ENCODE measurements at regions not wholly inside any gene's neighbourhood (a gene's known extent, or its start where the extent isn't known, plus 50 kb on each side); places are given as distances from the start of the nearest gene placed in this dataset.

- Mint-ChIP-seq H3K27ac (no peak overlapping the region), H3K4me3 (ENCODE audit: low read depth) (no peak overlapping the region), H3K9me3 (ENCODE audit: low read depth) (no peaks in the 10 kb centered on the region)
Measured at GRCh38 chr4:81572402-81572801, 100.7 kb upstream of the RASGEF1B start.

DNA sequence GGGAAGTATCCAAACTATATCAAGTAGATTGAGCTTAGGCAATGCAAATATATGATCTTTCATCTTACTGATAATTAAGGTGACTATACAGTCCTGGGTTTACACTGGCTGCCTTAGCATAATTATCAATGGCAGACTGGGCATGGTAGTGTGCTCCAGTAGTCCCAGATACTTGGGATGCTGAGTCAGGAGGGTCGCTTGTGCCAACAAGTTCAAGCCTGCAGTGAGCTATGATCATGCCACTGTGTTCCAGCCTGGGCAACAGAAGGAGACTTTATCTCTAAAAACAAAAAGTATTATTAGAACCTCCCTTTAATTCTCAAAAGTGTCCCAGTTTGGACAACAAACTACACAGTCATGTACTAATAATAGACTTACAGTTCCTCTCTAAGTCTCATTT is 99.4 kb upstream of the RASGEF1B start:
- Mint-ChIP-seq H3K9me3 (ENCODE audit: low read depth) (no peaks in the 10 kb centered on the region), H3K27ac (no peak overlapping the region), H3K4me1 (ENCODE audit: low read depth) (peaks cover 3% of the 10 kb centered on the region), H3K4me3 (ENCODE audit: low read depth) (no peak overlapping the region), H3K36me3 (ENCODE audit: insufficient read depth) (no peaks in the 10 kb centered on the region), H3K27me3 (peaks cover 3% of the 10 kb centered on the region)
- DNase-seq (ENCODE audit: low spot score, unreplicated experiment), result no peak
- TF ChIP-seq, protein P1, sequence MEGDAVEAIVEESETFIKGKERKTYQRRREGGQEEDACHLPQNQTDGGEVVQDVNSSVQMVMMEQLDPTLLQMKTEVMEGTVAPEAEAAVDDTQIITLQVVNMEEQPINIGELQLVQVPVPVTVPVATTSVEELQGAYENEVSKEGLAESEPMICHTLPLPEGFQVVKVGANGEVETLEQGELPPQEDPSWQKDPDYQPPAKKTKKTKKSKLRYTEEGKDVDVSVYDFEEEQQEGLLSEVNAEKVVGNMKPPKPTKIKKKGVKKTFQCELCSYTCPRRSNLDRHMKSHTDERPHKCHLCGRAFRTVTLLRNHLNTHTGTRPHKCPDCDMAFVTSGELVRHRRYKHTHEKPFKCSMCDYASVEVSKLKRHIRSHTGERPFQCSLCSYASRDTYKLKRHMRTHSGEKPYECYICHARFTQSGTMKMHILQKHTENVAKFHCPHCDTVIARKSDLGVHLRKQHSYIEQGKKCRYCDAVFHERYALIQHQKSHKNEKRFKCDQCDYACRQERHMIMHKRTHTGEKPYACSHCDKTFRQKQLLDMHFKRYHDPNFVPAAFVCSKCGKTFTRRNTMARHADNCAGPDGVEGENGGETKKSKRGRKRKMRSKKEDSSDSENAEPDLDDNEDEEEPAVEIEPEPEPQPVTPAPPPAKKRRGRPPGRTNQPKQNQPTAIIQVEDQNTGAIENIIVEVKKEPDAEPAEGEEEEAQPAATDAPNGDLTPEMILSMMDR (IDR thresholded peaks at IDR 0.05; ENCODE audit: unreplicated experiment), result no peak

More at GRCh38 chr4:81572402-81572801, 100.7 kb upstream of the RASGEF1B start:
- H3K27me3 Mint-ChIP-seq, result no peaks in the 10 kb centered on the region
- DNase-seq (ENCODE audit: low spot score, unreplicated experiment), result no peak
- H3K36me3 Mint-ChIP-seq (ENCODE audit: insufficient read depth), result no peaks in the 10 kb centered on the region
- TF ChIP-seq, protein P1 (IDR thresholded peaks at IDR 0.05; ENCODE audit: unreplicated experiment), result no peak
- no peaks in the 10 kb centered on the region for H3K4me1 Mint-ChIP-seq (ENCODE audit: low read depth)

DNA sequence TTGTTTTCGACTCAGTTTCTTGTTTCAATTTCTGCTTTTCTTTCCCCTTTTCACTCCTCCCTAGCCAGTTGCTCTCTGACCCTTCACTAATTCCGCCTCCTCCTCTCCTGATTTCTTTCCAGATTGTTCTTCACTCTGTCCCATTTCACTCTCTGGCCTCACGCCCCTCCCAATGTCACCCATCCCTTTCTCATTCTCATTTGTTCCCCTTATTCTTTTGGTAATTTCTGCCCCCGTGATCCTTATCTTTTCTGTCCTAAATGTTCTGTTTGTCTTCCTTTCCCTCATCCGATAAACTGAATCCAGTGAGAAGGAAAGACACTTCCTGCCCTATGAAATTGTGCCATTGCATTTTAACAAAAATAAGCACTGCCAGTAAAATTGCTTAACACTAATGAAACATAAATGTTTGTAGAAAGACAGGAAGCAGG is 94.5 kb upstream of the RASGEF1B start:
- TF ChIP-seq, protein P1 (IDR thresholded peaks at IDR 0.05; ENCODE audit: unreplicated experiment), result no peak
- no peaks in the 10 kb centered on the region for H3K36me3 Mint-ChIP-seq (ENCODE audit: insufficient read depth)
- no peaks in the 10 kb centered on the region for H3K9me3 Mint-ChIP-seq (ENCODE audit: low read depth)
- H3K27me3 Mint-ChIP-seq, result peaks cover 8% of the 10 kb centered on the region
- no peak overlapping the region for H3K4me3 Mint-ChIP-seq (ENCODE audit: low read depth)
- DNase-seq (ENCODE audit: low spot score, unreplicated experiment), result no peak
- no peak overlapping the region for H3K27ac Mint-ChIP-seq
- H3K4me1 Mint-ChIP-seq (ENCODE audit: low read depth), result peaks cover 9% of the 10 kb centered on the region

- peaks cover 8% of the 10 kb centered on the region for H3K27me3 Mint-ChIP-seq
Measured at GRCh38 chr4:81565142-81565870, 93.6 kb upstream of the RASGEF1B start.

GRCh38 chr4:81564025-81564424 is 92.3 kb upstream of the RASGEF1B start:
- Mint-ChIP-seq H3K4me3 (ENCODE audit: low read depth) (no peak overlapping the region), H3K27me3 (peaks cover 8% of the 10 kb centered on the region), H3K4me1 (ENCODE audit: low read depth) (peaks cover 9% of the 10 kb centered on the region), H3K9me3 (ENCODE audit: low read depth) (no peaks in the 10 kb centered on the region), H3K27ac (no peak overlapping the region), H3K36me3 (ENCODE audit: insufficient read depth) (no peaks in the 10 kb centered on the region)
- DNase-seq (ENCODE audit: low spot score, unreplicated experiment), result no peak
- TF ChIP-seq, protein P1 (IDR thresholded peaks at IDR 0.05; ENCODE audit: unreplicated experiment), result no peak

More at GRCh38 chr4:81565142-81565870, 93.6 kb upstream of the RASGEF1B start:
- DNase-seq (ENCODE audit: low spot score, unreplicated experiment), result no peak
- H3K27ac Mint-ChIP-seq, result no peak overlapping the region
- TF ChIP-seq, protein P1 (IDR thresholded peaks at IDR 0.05; ENCODE audit: unreplicated experiment), result no peak
- no peaks in the 10 kb centered on the region for H3K9me3 Mint-ChIP-seq (ENCODE audit: low read depth)
- no peak overlapping the region for H3K4me3 Mint-ChIP-seq (ENCODE audit: low read depth)
- H3K36me3 Mint-ChIP-seq (ENCODE audit: insufficient read depth), result no peaks in the 10 kb centered on the region
- H3K4me1 Mint-ChIP-seq (ENCODE audit: low read depth), result peaks cover 9% of the 10 kb centered on the region
